Motor neuron (in vitro differentiated cells): ENCODE measurements at regions not wholly inside any gene's neighbourhood (a gene's known extent, or its start where the extent isn't known, plus 50 kb on each side); places are given as distances from the start of the nearest gene placed in this dataset.

Source experiments
- ATAC-seq, 8 experiments: fragments of 200-7000 bp; cut with Tn5 transposase; replicated peaks in 6 of 8; 2 replicates each; pipeline ENCODE4 v1.8.0; 2021; ENCODE audit warnings: mild to moderate bottlenecking in 8 of 8, moderate library complexity in 8 of 8
- H3K27ac ChIP-seq, 2 donors: fragments of 250-450 bp; sonication (Bioruptor Pico); 2 replicates each; pipeline ENCODE4 v1.9.0; 2021; ENCODE audit warnings: antibody characterized with exemption in 2 of 2, mild to moderate bottlenecking in 2 of 2, moderate library complexity in 1 of 2
- H3K4me1 ChIP-seq, 2 donors: fragments of 250-450 bp; sonication (Bioruptor Pico); replicated peaks in 1 of 2; 2 replicates each; pipeline ENCODE4 v1.6.1; 2021; ENCODE audit warnings: antibody characterized with exemption in 2 of 2, mild to moderate bottlenecking in 2 of 2, moderate library complexity in 1 of 2
- H3K4me3 ChIP-seq, 5 donors: fragments of 250-450 bp; sonication (Bioruptor Pico); 2 replicates each; pipeline ENCODE4 v1.9.0; 2021; ENCODE audit warnings: antibody characterized with exemption in 5 of 5, mild to moderate bottlenecking in 5 of 5, moderate library complexity in 4 of 5
- WGBS, 10 experiments: fragments of 450-650 bp; shearing (Covaris generic); methylation state at CpG; one replicate each; pipeline ENCODE4 v1.0.0; 2022; 5-methylcytosine and 5-hydroxymethylcytosine counted together
- in situ Hi-C, 9 experiments: fragments of 400-800 bp; cut with MboI; loops; one replicate each; pipeline ENCODE4 v1.15.0; 2021; ENCODE audit warnings: low sequenced_read_pairs in 9 of 9, low pct_unique_long_range_greater_than_20kb in 2 of 9; ENCODE audit not compliant: unreplicated experiment in 9 of 9

DNA sequence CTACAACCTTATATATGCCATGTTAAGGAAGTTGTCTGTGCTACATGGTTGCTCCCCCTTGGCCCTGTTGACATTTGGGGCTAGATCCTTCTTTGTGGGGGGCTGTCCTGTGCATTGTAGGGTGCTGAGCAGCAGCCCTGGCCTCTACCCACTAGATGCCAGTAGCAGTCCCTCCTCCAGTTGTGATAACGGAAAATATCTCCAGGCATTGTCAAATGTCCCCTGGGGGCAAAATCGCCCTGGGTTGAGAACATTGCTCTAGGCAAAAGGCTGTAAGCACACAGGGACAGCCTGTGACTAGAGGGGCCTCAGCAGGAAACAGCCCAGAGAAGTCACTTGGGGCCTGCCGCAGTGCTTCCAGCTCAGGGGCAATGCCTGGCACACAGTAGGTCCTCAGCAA lies 1100.3 kb downstream of the BCL11B start:
- in situ Hi-C loops, result no loop called here
- Histone ChIP-seq H3K27ac (no peak overlapping the region), H3K4me1 (no peaks in the 10 kb centered on the region), H3K4me3 (no peak overlapping the region)
- no peak for ATAC-seq
- 30 to 100% (median 80%) methylated on average over 1 to 2 of the region's 3 CpGs; no CpG with 5 or more reads in 7 of the 10 experiments for WGBS, 10 experiments

- in situ Hi-C loops, result no loop called here
- WGBS, 10 experiments, result 0 to 86% (median 53%) methylated on average over 1 to 2 of the region's 5 CpGs; no CpG with 5 or more reads in 3 of the 10 experiments
- Histone ChIP-seq H3K4me1 (no peaks in the 10 kb centered on the region), H3K27ac (no peak overlapping the region), H3K4me3 (no peak overlapping the region)
- no peak for ATAC-seq
Observed at GRCh38 chr14:98172243-98172778, 1099.7 kb downstream of the BCL11B start.

- no peaks in the 10 kb centered on the region for H3K4me1 ChIP-seq
- in situ Hi-C loops, result no loop called here
- no peak for ATAC-seq
Observed at GRCh38 chr14:98173305-98173704, 1098.7 kb downstream of the BCL11B start.

DNA sequence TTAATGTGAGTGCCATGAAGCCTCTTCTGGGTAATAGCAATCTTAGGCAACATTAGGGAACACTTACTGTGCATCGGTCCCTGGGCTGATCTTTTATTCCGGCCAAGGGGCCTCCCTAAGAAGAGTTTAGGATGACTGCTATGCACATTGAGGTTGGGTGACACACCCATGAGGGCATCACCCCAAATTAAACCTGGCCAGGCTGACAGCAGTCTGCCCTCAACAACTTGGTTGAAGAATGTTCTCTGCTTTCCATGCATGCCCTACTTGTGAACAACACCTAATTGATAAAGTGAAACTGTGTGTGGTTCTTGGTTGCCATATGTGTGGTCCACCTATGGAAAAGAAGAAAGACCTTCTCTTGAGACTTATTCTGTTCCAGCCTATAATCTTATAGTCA lies 1098.0 kb downstream of the BCL11B start:
- no peak overlapping the region for H3K27ac ChIP-seq
- H3K4me1 ChIP-seq, result no peaks in the 10 kb centered on the region
- in situ Hi-C loops, result no loop called here
- 17 to 100% (median 77%) methylated on average over 1 to 2 of the region's 2 CpGs; no CpG with 5 or more reads in 4 of the 10 experiments for WGBS, 10 experiments
- ATAC-seq, result no peak
- H3K4me3 ChIP-seq, result no peak overlapping the region

More at GRCh38 chr14:98173305-98173704, 1098.7 kb downstream of the BCL11B start:
- 30 to 94% (median 74%) methylated on average over 2 to 6 of the region's 7 CpGs; no CpG with 5 or more reads in 3 of the 10 experiments for WGBS, 10 experiments
- Histone ChIP-seq H3K4me3 (no peak overlapping the region), H3K27ac (no peak overlapping the region)

DNA sequence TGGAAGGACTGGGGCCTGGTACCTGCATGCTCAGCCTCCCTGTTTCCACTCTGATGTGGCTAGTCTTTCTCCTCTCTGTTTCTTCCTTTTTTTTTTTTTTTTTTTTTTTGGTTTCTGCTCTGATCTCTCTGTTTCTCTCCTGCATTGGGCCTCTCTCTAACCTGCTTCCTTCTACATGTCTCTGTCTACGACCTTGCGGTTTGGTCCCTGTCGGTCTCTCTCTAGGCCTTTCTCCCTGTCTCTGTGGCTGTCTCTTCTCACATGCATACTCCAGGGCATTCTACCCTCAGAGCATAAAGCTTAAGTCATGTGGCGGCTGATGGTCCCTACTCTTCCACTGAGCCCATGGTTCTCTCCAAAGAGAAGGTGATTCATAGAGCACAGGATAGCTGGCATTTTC lies 1096.6 kb downstream of the BCL11B start:
- no peak overlapping the region for H3K4me3 ChIP-seq
- in situ Hi-C loops, result no loop called here
- ATAC-seq, result no peak
- H3K27ac ChIP-seq, result no peak overlapping the region
- no peaks in the 10 kb centered on the region for H3K4me1 ChIP-seq
- 63 to 100% (median 86%) methylated on average over 1 to 4 of the region's 4 CpGs; no CpG with 5 or more reads in 2 of the 10 experiments for whole genome bisulfite sequencing, 10 experiments

- 13 to 100% (median 69%) methylated on average over 2 to 5 of the region's 5 CpGs for WGBS, 10 experiments
- H3K4me1 ChIP-seq, result no peaks in the 10 kb centered on the region
- in situ Hi-C loops, result no loop called here
Observed at GRCh38 chr14:98175881-98176280, 1096.1 kb downstream of the BCL11B start.

GRCh38 chr14:98176892-98177291 lies 1095.1 kb downstream of the BCL11B start:
- Histone ChIP-seq H3K4me3 (no peak overlapping the region), H3K4me1 (no peaks in the 10 kb centered on the region), H3K27ac (no peak overlapping the region)
- no peak for ATAC-seq
- in situ Hi-C loops, result no loop called here
- WGBS, 10 experiments, result 0 to 92% (median 76%) methylated on average over 1 to 3 of the region's 3 CpGs; no CpG with 5 or more reads in 4 of the 10 experiments

More at GRCh38 chr14:98175881-98176280, 1096.1 kb downstream of the BCL11B start:
- ATAC-seq, result no peak
- no peak overlapping the region for H3K4me3 ChIP-seq
- H3K27ac ChIP-seq, result no peak overlapping the region

GRCh38 chr14:98177551-98177950 lies 1094.4 kb downstream of the BCL11B start:
- ATAC-seq, result no peak
- Histone ChIP-seq H3K27ac (no peak overlapping the region), H3K4me3 (no peak overlapping the region), H3K4me1 (no peaks in the 10 kb centered on the region)
- in situ Hi-C loops, result no loop called here
- WGBS, 10 experiments, result 40% methylated on average over 1 of the region's 1 CpG; no CpG with 5 or more reads in 9 of the 10 experiments

- WGBS, 10 experiments, result 15 to 100% (median 68%) methylated on average over 1 to 7 of the region's 7 CpGs
- ATAC-seq, result no peak
- Histone ChIP-seq H3K4me1 (no peaks in the 10 kb centered on the region), H3K4me3 (no peak overlapping the region), H3K27ac (no peak overlapping the region)
- in situ Hi-C loops, result no loop called here
Observed at GRCh38 chr14:98181241-98181640, 1090.8 kb downstream of the BCL11B start.

DNA sequence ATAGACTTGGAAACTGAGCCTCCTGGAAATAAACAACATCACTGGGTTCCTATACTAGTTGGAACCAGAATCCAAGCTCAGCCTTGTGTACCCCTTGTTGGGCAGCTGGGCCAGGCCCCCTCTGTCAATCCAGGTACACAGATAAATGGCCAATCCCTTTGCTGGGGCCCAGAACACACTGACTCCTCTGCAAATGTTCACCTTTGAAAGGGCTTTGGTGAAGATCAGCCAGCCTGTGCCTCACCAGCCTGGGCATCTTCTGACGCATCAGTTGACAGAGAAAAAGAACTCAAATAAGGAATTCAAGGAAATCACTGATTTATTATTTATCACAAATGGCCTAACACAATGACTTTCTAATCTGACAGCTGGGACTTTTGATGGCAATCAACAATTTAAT lies 1090.2 kb downstream of the BCL11B start:
- in situ Hi-C loops, result no loop called here
- no peaks in the 10 kb centered on the region for H3K4me1 ChIP-seq
- ATAC-seq, result no peak
- 38 to 100% (median 90%) methylated on average over 1 of the region's 1 CpG; no CpG with 5 or more reads in 4 of the 10 experiments for WGBS, 10 experiments
- no peak overlapping the region for H3K4me3 ChIP-seq
- no peak overlapping the region for H3K27ac ChIP-seq

GRCh38 chr14:98182393-98183055 lies 1089.5 kb downstream of the BCL11B start:
- WGBS, 10 experiments, result 0 to 100% (median 42%) methylated on average over 1 to 3 of the region's 3 CpGs; no CpG with 5 or more reads in 5 of the 10 experiments
- ATAC-seq, result no peak
- no peaks in the 10 kb centered on the region for H3K4me1 ChIP-seq
- H3K4me3 ChIP-seq, result no peak overlapping the region
- in situ Hi-C loops, result no loop called here
- no peak overlapping the region for H3K27ac ChIP-seq

- in situ Hi-C loops, result no loop called here
- ATAC-seq, result no peak
- WGBS, 10 experiments, result 33 to 100% (median 94%) methylated on average over 1 to 3 of the region's 4 CpGs; no CpG with 5 or more reads in 5 of the 10 experiments
- Histone ChIP-seq H3K4me1 (no peaks in the 10 kb centered on the region), H3K4me3 (no peak overlapping the region), H3K27ac (no peak overlapping the region)
Observed at GRCh38 chr14:98183556-98183955, 1088.4 kb downstream of the BCL11B start.

- WGBS, 10 experiments, result 37 to 84% (median 63%) methylated on average over 2 to 6 of the region's 6 CpGs; no CpG with 5 or more reads in 2 of the 10 experiments
- Histone ChIP-seq H3K27ac (no peak overlapping the region), H3K4me1 (no peaks in the 10 kb centered on the region), H3K4me3 (no peak overlapping the region)
- in situ Hi-C loops, result no loop called here
- ATAC-seq, result no peak
Observed at GRCh38 chr14:98184457-98184856, 1087.5 kb downstream of the BCL11B start.

DNA sequence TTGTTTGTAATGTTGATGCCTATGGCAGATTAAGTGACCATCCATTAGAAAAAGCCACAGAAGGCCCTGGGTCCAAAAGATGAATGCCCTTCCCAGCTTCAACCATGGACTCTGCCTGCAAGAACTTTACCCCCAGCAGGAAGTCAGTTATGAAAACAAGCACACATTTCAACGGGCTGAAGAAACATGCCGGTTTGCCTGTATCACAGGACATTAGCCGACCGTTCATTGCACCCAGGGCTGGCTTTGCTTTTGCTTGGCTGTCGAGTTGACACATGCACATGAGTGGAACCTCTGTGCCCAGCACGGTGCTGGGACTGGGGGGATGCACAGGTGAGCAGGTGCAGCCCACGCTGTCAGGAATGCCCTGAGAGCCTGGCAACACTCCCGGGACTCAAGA lies 1087.0 kb downstream of the BCL11B start:
- ATAC-seq, result no peak
- no peaks in the 10 kb centered on the region for H3K4me1 ChIP-seq
- no peak overlapping the region for H3K4me3 ChIP-seq
- 70 to 95% (median 87%) methylated on average over 2 to 8 of the region's 8 CpGs; no CpG with 5 or more reads in 4 of the 10 experiments for WGBS, 10 experiments
- in situ Hi-C loops, result no loop called here
- H3K27ac ChIP-seq, result no peak overlapping the region
